H1 (cell line): ENCODE measurements at regions not wholly inside any gene's neighbourhood (a gene's known extent, or its start where the extent isn't known, plus 50 kb on each side); places are given as distances from the start of the nearest gene placed in this dataset.

Experiments
- CTCF ChIA-PET: fragments of 300-600 bp; sonication (Branson Sonifier 250); formaldehyde crosslinking; loops from one replicate; lab custom pipeline; 2021; ENCODE audit not compliant: partially characterized antibody; lab: Charles Lee
- POLR2A ChIA-PET: fragments of 300-600 bp; sonication (Branson Sonifier 250); formaldehyde crosslinking; loops from one replicate; lab custom pipeline; 2021; ENCODE audit warnings: inconsistent platforms; ENCODE audit not compliant: partially characterized antibody; lab: Charles Lee
- DNase-seq, 2 experiments: peaks; one replicate each; pipeline versions ENCODE4 v3.0.0 to v3.0.0-alpha.2; 2010 to 2022; ENCODE audit warnings: low spot score in 2 of 2, low read depth in 1 of 2, mixed read lengths in 1 of 2
- FAIRE-seq: peaks from 2 replicates; lab custom pipeline; 2011; peaks lifted over from hg19 to GRCh38; lab: Jason Lieb, UNC
- H2AFZ ChIP-seq: 2 replicates; pipeline ENCODE4 v1.8.1; 2012; ENCODE audit warnings: low read length, inconsistent platforms
- H2AK5ac ChIP-seq: 2 replicates; pipeline ENCODE4 v1.6.1; 2013; ENCODE audit warnings: low read depth, low read length
- H2BK120ac ChIP-seq: replicated peaks from 2 replicates; pipeline ENCODE3; 2013; ENCODE audit warnings: low read depth, low read length, inconsistent platforms
- H2BK12ac ChIP-seq: 2 replicates; pipeline ENCODE4 v1.6.1; 2013; ENCODE audit warnings: low read depth, low read length
- H2BK15ac ChIP-seq: 2 replicates; pipeline ENCODE4 v1.6.1; 2013; ENCODE audit warnings: low read length
- H2BK20ac ChIP-seq: 2 replicates; pipeline ENCODE4 v1.6.1; 2013; ENCODE audit warnings: low read length
- H2BK5ac ChIP-seq: 2 replicates; pipeline ENCODE4 v1.6.1; 2013; ENCODE audit warnings: low read depth, low read length
- H3K14ac ChIP-seq: 2 replicates; pipeline ENCODE4 v1.6.1; 2013; ENCODE audit warnings: inconsistent platforms; ENCODE audit not compliant: insufficient read length
- H3K18ac ChIP-seq: 2 replicates; pipeline ENCODE4 v1.6.1; 2013; ENCODE audit warnings: low read length; ENCODE audit errors: extremely low read depth
- H3K23ac ChIP-seq: 2 replicates; pipeline ENCODE4 v1.6.1; 2013; ENCODE audit warnings: inconsistent platforms; ENCODE audit not compliant: insufficient read length
- H3K23me2 ChIP-seq: 2 replicates; pipeline ENCODE4 v1.6.1; 2013; ENCODE audit warnings: low read depth, low read length
- H3K27ac ChIP-seq: 2 replicates; pipeline ENCODE4 v1.6.1; 2011; ENCODE audit warnings: low read depth, low read length, inconsistent platforms
- H3K27me3 ChIP-seq, 4 experiments: replicated peaks in 1 of 4; 1 replicate in 1 of 4; 2 replicates in 3 of 4; pipeline versions ENCODE4 v1.6.1 to v1.8.1; 2011 to 2013; ENCODE audit warnings: low read length in 3 of 4, mild to moderate bottlenecking in 3 of 4, inconsistent platforms in 2 of 4, mixed read lengths in 2 of 4, moderate library complexity in 1 of 4; ENCODE audit not compliant: control insufficient read depth in 3 of 4, insufficient read depth in 3 of 4; ENCODE audit errors: extremely low read depth in 1 of 4
- H3K36me3 ChIP-seq, 4 experiments: 2 replicates each; pipeline versions ENCODE4 v1.6.1 to v1.8.1; 2011 to 2013; ENCODE audit warnings: mild to moderate bottlenecking in 4 of 4, low read length in 3 of 4, moderate library complexity in 2 of 4, control low read depth in 1 of 4, inconsistent platforms in 1 of 4; ENCODE audit not compliant: insufficient read depth in 4 of 4, control insufficient read depth in 2 of 4
- H3K4ac ChIP-seq: replicated peaks from 2 replicates; pipeline ENCODE3; 2013; ENCODE audit warnings: low read length, low read depth, mixed read lengths, inconsistent platforms; ENCODE audit not compliant: insufficient read length
- H3K4me1 ChIP-seq, 4 experiments: replicated peaks in 1 of 4; 1 replicate in 1 of 4; 2 replicates in 3 of 4; pipeline versions ENCODE4 v1.6.1 to v1.8.1; 2011 to 2013; ENCODE audit warnings: low read length in 3 of 4, inconsistent platforms in 2 of 4, mixed read lengths in 1 of 4; ENCODE audit not compliant: insufficient read depth in 4 of 4, control insufficient read depth in 3 of 4
- H3K4me2 ChIP-seq, 2 experiments: 2 replicates each; pipeline versions ENCODE4 v1.6.1 to v1.8.1; 2011 to 2013; ENCODE audit warnings: low read depth in 2 of 2, low read length in 2 of 2, control low read depth in 1 of 2, inconsistent platforms in 1 of 2, mild to moderate bottlenecking in 1 of 2; ENCODE audit not compliant: insufficient read depth in 1 of 2
- H3K4me3 ChIP-seq, 4 experiments: fragments of 200-600, 300-600 bp in 1 of 4; sonication (generic), shearing (Covaris generic), sonication (Bioruptor Twin) in 1 of 4; 2 replicates each; pipeline versions ENCODE4 v1.5.1 to v1.8.1; 2011 to 2016; ENCODE audit warnings: low read length in 4 of 4, low read depth in 3 of 4, control low read depth in 2 of 4, inconsistent platforms in 2 of 4, mild to moderate bottlenecking in 2 of 4, mixed read lengths in 1 of 4, moderate library complexity in 1 of 4; ENCODE audit not compliant: insufficient read depth in 2 of 4; ENCODE audit errors: extremely low read depth in 1 of 4
- H3K56ac ChIP-seq: replicated peaks from 2 replicates; pipeline ENCODE3; 2013; ENCODE audit warnings: low read depth, mild to moderate bottlenecking, mixed read lengths, low read length, inconsistent platforms; ENCODE audit not compliant: insufficient read length
- H3K79me1 ChIP-seq: 2 replicates; pipeline ENCODE4 v1.6.1; 2013; ENCODE audit warnings: low read depth, low read length, control low read depth
- H3K79me2 ChIP-seq, 2 experiments: 2 replicates each; pipeline versions ENCODE4 v1.6.1 to v1.8.1; 2012 to 2013; ENCODE audit warnings: low read length in 2 of 2, mild to moderate bottlenecking in 2 of 2, inconsistent platforms in 1 of 2; ENCODE audit not compliant: insufficient read depth in 2 of 2, control insufficient read depth in 1 of 2
- H3K9ac ChIP-seq, 4 experiments: replicated peaks in 1 of 4; 1 replicate in 1 of 4; 2 replicates in 3 of 4; pipeline versions ENCODE4 v1.6.1 to v1.8.1; 2011 to 2013; ENCODE audit warnings: low read depth in 3 of 4, low read length in 3 of 4, control low read depth in 2 of 4, mild to moderate bottlenecking in 2 of 4, moderate library complexity in 2 of 4, inconsistent platforms in 1 of 4; ENCODE audit errors: extremely low read depth in 1 of 4
- H3K9me3 ChIP-seq, 2 experiments: 2 replicates each; pipeline versions ENCODE4 v1.6.1 to v1.8.1; 2012 to 2013; ENCODE audit warnings: mild to moderate bottlenecking in 2 of 2, moderate library complexity in 2 of 2, control low read depth in 1 of 2, inconsistent platforms in 1 of 2, low read depth in 1 of 2, low read length in 1 of 2, mixed read lengths in 1 of 2; ENCODE audit not compliant: insufficient read depth in 2 of 2
- H4K20me1 ChIP-seq, 2 experiments: replicated peaks in 1 of 2; 2 replicates each; pipeline versions ENCODE3 to v1.8.1; 2011 to 2013; ENCODE audit warnings: inconsistent platforms in 2 of 2, low read length in 2 of 2, mild to moderate bottlenecking in 1 of 2; ENCODE audit not compliant: insufficient read depth in 2 of 2, control insufficient read depth in 1 of 2
- H4K5ac ChIP-seq: 2 replicates; pipeline ENCODE4 v1.6.1; 2013; ENCODE audit warnings: low read length, low read depth, mixed read lengths, inconsistent platforms; ENCODE audit not compliant: insufficient read length
- H4K8ac ChIP-seq: 2 replicates; pipeline ENCODE4 v1.8.0; 2013; ENCODE audit warnings: mild to moderate bottlenecking, moderate library complexity, low read length, inconsistent platforms; ENCODE audit not compliant: insufficient read depth; ENCODE audit errors: extremely low read depth
- H4K91ac ChIP-seq: replicated peaks from 2 replicates; pipeline ENCODE3; 2013; ENCODE audit warnings: low read length, mixed read lengths, inconsistent platforms; ENCODE audit not compliant: insufficient read length
- CBX5 ChIP-seq: fragments of 300-800, 300-1000 bp; sonication (generic); IDR thresholded peaks from 2 replicates; pipeline ENCODE4 v1.7.1; 2016; ENCODE audit warnings: antibody characterized with exemption, low read length, low read depth
- CBX8 ChIP-seq: fragments of 300-800, 300-1000 bp; sonication (generic); IDR thresholded peaks from 2 replicates; pipeline ENCODE4 v1.7.1; 2016; ENCODE audit warnings: low read depth, low read length, borderline replicate concordance
- CHD2 ChIP-seq: IDR thresholded peaks from 2 replicates; pipeline ENCODE4 v1.6.1; 2012; ENCODE audit warnings: low read length, improper control_type of control experiment
- CTCF ChIP-seq, 3 experiments: IDR thresholded peaks; 1 replicate in 2 of 3; 2 replicates in 1 of 3; pipeline versions ENCODE4 v1.5.1 to v1.6.1; 2011; ENCODE audit warnings: low read length in 3 of 3, mild to moderate bottlenecking in 3 of 3, inconsistent platforms in 2 of 3, low read depth in 1 of 3, moderate library complexity in 1 of 3; ENCODE audit not compliant: insufficient read depth in 1 of 3; ENCODE audit errors: control extremely low read depth in 1 of 3
- EGR1 ChIP-seq: IDR thresholded peaks from 2 replicates; pipeline ENCODE4 v1.6.1; 2011; ENCODE audit warnings: low read depth, low read length, borderline replicate concordance
- HDAC6 ChIP-seq: IDR thresholded peaks from one replicate; pipeline ENCODE4 v1.7.1; 2012; ENCODE audit warnings: low read depth, mild to moderate bottlenecking, inconsistent platforms, low read length, moderate library complexity
- JUN ChIP-seq: IDR thresholded peaks from 2 replicates; pipeline ENCODE4 v1.6.1; 2011; ENCODE audit warnings: low read depth, mild to moderate bottlenecking, improper control_type of control experiment, low read length
- KDM4A ChIP-seq: IDR thresholded peaks from one replicate; pipeline ENCODE4 v1.7.1; 2012; ENCODE audit warnings: low read depth, mild to moderate bottlenecking, moderate library complexity, low read length, inconsistent platforms; ENCODE audit not compliant: severe bottlenecking
- NANOG ChIP-seq: IDR thresholded peaks from 2 replicates; pipeline ENCODE4 v1.6.1; 2011; ENCODE audit warnings: low read length, low read depth, mild to moderate bottlenecking, inconsistent platforms; ENCODE audit not compliant: insufficient read depth, poor library complexity, severe bottlenecking
- RAD21 ChIP-seq, 2 experiments: IDR thresholded peaks in 1 of 2; conservative IDR thresholded peaks in 1 of 2; 2 replicates each; pipeline ENCODE4 v1.6.1; 2011; ENCODE audit warnings: low read depth in 2 of 2, low read length in 2 of 2, improper control_type of control experiment in 1 of 2, inconsistent platforms in 1 of 2, mild to moderate bottlenecking in 1 of 2, moderate library complexity in 1 of 2
- SAP30 ChIP-seq: fragments of 300-600 bp; sonication (generic); IDR thresholded peaks from 2 replicates; pipeline ENCODE4 v1.7.1; 2012; ENCODE audit warnings: low read length, moderate library complexity, mild to moderate bottlenecking, inconsistent platforms; ENCODE audit not compliant: insufficient read depth, insufficient replicate concordance
- WGBS, 2 experiments: shearing (Covaris generic) in 1 of 2; methylation state at CpG; one replicate each; pipeline versions ENCODE4 v1.1.6 to v1.1.7; 2013 to 2015; ENCODE audit warnings: low lambda C conversion rate in 2 of 2, mixed read lengths in 2 of 2, inconsistent platforms in 1 of 2, low coverage in 1 of 2, missing lambda C conversion rate in 1 of 2; ENCODE audit not compliant: insufficient replicate concordance in 2 of 2, insufficient coverage in 1 of 2, insufficient read length in 1 of 2; ENCODE audit errors: extremely low coverage in 1 of 2, missing lambda C conversion rate in 1 of 2; 5-methylcytosine and 5-hydroxymethylcytosine counted together

GRCh38 chr1:189220750-189221149 lies 1256.9 kb downstream of the BRINP3 start:
- Histone ChIP-seq H3K27me3 (no peaks in the 10 kb centered on the region), H4K5ac (no peak overlapping the region), H3K4me3 (no peak overlapping the region), H3K23me2 (no peaks in the 10 kb centered on the region), H3K79me1 (no peaks in the 10 kb centered on the region), H2BK15ac (no peak overlapping the region), H2BK120ac (no peak overlapping the region), H3K14ac (no peak overlapping the region), H3K4me2 (no peak overlapping the region), H3K9me3 (peaks cover 0 to 9% of the 10 kb centered on the region in 2 experiments; a peak in 2 of 4 replicates), H2BK5ac (no peak overlapping the region), H3K79me2 (no peaks in the 10 kb centered on the region), H3K9ac (no peak overlapping the region), H3K4me1 (no peaks in the 10 kb centered on the region), H2AFZ (no peak overlapping the region), H2BK12ac (no peak overlapping the region), H2BK20ac (no peak overlapping the region), H2AK5ac (no peak overlapping the region), H4K20me1 (no peaks in the 10 kb centered on the region), H3K4ac (no peak overlapping the region), H3K27ac (no peak overlapping the region), H3K23ac (no peak overlapping the region), H3K56ac (no peak overlapping the region), H3K36me3 (no peaks in the 10 kb centered on the region; a peak in 1 of 8 replicates), H3K18ac (no peak overlapping the region), H4K8ac (no peak overlapping the region), H4K91ac (no peak overlapping the region)
- ChIA-PET CTCF (interaction anchor here (0.6 to 2.4 kb wide), 7 partner anchors 12 to 295 kb away, joined by 3 to 9 read pairs (median 3); no protein-coding TSS in a partner anchor), POLR2A (no interaction called here)
- FAIRE-seq (no peak), DNase-seq (no peak)
- 88% methylated on average over 1 of the region's 1 CpG; no CpG with 5 or more reads in 1 of the 2 experiments for WGBS, 2 experiments
- no peak for TF ChIP-seq KDM4A
- TF ChIP-seq CBX5 = no peak
- TF ChIP-seq CTCF (IDR thresholded peaks at IDR 0.05; ENCODE audit: control extremely low read depth in 1 of 3, insufficient read depth in 1 of 3, low read depth in 1 of 3, low read length in 3 of 3) = peak in 1 of 3 experiments; percentile 5; a peak in 2 of 4 replicates
- TF ChIP-seq SAP30 = no peak
- TF ChIP-seq NANOG = no peak
- TF ChIP-seq RAD21 (IDR thresholded peaks at IDR 0.05 in 1 of 2, conservative IDR thresholded peaks at IDR 0.05 in 1 of 2; ENCODE audit: low read depth in 2 of 2, low read length in 2 of 2) = peak; percentile 17 to 21; a peak in 2 of 4 replicates
- TF ChIP-seq JUN = no peak
- no peak for TF ChIP-seq CBX8
- no peak for TF ChIP-seq EGR1
- TF ChIP-seq HDAC6 = no peak
- no peak for TF ChIP-seq CHD2
